Neural progenitor cell (in vitro differentiated cells): ENCODE measurements at regions not wholly inside any gene's neighbourhood (a gene's known extent, or its start where the extent isn't known, plus 50 kb on each side); places are given as distances from the start of the nearest gene placed in this dataset.

Source experiments
- CTCF ChIP-seq: fragments of 200-600 bp; sonication (generic); IDR thresholded peaks from 2 replicates; pipeline ENCODE4 v1.5.1; 2017; ENCODE audit warnings: antibody characterized with exemption, mild to moderate bottlenecking
- EZH2 ChIP-seq: fragments of 200-600 bp; sonication (generic); IDR thresholded peaks from 2 replicates; pipeline ENCODE4 v1.6.1; 2017; ENCODE audit warnings: antibody characterized with exemption, mild to moderate bottlenecking, moderate library complexity
- EZH2phosphoT487 ChIP-seq: fragments of 200-600 bp; sonication (generic); IDR thresholded peaks from 2 replicates; pipeline ENCODE4 v1.6.1; 2017; ENCODE audit warnings: antibody characterized with exemption

GRCh38 chr1:221993444-221993948, 251.6 kb upstream of the DUSP10 start:
- peak; percentile 10 for TF ChIP-seq CTCF
- no peak for TF ChIP-seq EZH2phosphoT487
- TF ChIP-seq EZH2 = no peak
